ENCODE measurements at regions not wholly inside any gene's neighbourhood (a gene's known extent, or its start where the extent isn't known, plus 50 kb on each side); places are given as distances from the start of the nearest gene placed in this dataset.
"Not testable (repeated sequence)": the region's sequence is repeated elsewhere in the genome, so short reads cannot be mapped to it uniquely, and the experiment has no call there.

GRCh38 chr17:33574942-33575445, 281.9 kb upstream of the ASIC2 start:
- DNase-seq, result no peak

DNA sequence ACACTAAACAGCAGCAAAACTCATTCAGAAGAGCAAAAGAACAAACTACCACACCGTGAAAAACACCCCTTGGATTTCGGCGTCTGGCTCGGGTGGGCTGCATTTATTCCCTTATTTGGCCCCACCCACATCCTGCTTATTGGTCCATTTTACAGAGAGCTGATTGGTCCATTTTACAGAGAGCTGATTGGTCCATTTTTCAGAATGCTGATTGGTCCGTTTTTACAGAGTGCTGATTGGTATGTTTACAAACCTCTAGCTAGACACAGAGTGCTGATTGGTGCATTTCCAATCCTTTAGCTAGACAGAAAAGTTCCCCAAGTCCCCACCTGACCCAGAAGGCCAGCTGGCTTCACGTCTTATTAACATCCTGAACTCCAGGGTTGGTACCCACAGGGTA, 286.6 kb upstream of the ASIC2 start:
- not testable (repeated sequence) for DNase-seq

GRCh38 chr17:33580215-33580614, 287.1 kb upstream of the ASIC2 start:
- no peak for DNase-seq

- DNase-seq, result no peak
Observed at GRCh38 chr17:33582661-33583060, 289.6 kb upstream of the ASIC2 start.

- no peak for DNase-seq
Observed at GRCh38 chr17:33583518-33584417, 290.7 kb upstream of the ASIC2 start.

- no peak for DNase-seq
Observed at GRCh38 chr17:33593991-33594390, 300.9 kb upstream of the ASIC2 start.

- no peak for DNase-seq
Observed at GRCh38 chr17:33595828-33596227, 302.7 kb upstream of the ASIC2 start.

GRCh38 chr17:33596899-33597298, 303.8 kb upstream of the ASIC2 start:
- DNase-seq, result no peak

DNA sequence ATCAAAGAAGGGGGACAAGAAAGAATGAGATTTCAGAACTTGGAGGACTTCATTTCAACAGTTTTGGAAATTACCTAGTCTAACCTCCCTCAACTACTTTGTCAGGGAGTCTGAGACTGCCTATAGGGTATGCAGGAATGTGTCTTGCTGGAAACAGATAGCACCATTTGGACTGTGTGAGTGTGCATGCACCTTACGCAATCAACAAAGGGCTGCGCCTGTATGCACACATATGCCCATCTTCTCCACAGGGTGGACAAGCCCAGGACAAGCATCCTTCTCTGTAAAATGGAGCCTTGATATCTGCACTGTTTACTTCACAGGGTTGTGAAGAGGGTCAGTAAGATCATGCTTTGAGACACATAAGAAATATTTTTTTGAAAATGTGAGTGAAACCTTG, 305.7 kb upstream of the ASIC2 start:
- no peak for DNase-seq

DNA sequence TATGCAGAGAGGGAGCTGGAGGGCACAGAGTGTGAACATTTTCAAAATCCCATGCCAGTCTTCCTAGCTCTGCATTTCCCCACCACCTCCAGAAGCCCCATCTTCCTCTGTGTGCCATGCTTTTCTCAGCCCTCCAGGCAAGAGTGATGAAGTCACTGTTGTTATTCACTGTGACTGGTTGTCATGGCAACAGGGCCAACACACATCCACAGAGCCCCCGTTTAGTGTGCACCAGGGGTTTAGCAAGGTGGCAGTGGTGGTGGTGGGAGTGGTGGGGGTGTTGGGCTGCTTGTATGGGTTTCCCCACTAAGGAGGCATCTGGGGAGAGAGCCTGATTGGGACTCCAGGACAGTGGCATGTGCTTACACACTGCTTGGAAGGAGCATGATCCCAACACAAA, 309.9 kb upstream of the ASIC2 start:
- no peak for DNase-seq

GRCh38 chr17:33603789-33604188, 310.7 kb upstream of the ASIC2 start:
- no peak for DNase-seq

GRCh38 chr17:33611532-33611931, 318.4 kb upstream of the ASIC2 start:
- DNase-seq, result no peak

DNA sequence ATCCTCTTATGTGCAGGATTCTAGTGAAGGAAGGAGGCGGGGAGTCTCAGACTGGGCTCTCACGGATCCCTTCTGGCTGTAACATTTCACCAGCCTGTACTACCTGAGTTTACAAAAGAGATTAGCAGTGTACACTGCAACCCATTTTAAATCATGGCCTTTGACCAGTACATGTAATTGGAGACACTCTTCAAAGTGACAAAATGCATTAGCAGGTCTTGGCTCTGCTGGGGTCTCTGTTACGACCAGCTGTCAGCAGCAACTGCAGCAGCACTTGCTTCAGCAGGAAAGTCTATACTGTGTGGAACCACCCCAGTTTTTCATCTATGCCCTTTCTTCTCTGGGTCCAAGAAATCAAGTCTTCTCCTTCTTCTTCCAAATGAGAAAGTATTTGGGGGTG, 322.8 kb upstream of the ASIC2 start:
- DNase-seq, result no peak

GRCh38 chr17:33623841-33624240, 330.7 kb upstream of the ASIC2 start:
- DNase-seq, result no peak

DNA sequence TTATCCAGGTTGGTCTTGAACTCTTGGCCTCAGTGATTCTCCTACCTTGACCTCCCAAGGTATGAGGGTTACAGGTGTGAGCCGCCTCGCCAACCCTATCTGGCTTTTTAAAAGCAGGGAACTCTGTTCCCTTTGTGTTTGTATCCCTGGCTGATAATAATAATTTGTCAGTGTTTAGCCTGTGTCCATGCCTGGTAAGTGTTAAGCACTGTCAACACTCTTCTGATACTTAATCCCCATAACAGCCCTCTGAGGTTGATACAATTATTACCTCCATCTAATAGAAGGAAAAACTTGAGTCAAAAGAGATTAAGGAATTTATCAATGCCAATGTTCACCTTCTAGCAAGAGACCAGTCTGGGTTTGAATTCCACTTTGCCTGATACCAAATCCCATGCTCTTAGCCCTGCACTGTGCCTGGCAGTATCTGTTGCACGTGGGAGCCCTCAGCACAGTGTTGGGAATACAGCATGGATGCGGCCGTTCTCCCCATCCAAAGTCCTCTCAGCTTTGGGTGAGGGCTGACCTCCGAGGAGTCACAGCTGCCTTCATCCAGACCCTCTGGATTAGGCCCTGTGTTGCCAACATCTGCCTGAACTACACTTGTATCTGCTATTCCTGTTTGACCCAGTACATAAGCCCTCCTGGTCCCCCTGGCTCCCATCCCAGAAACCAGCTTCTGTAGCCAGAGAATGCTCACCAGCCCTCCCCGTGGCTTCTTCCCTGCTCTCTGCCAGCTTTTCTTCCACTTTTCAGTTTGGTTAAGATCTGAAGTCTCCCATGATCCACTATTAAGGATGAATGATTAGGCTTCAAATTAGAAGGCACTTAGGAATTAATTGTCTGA, 335.6 kb upstream of the ASIC2 start:
- no peak for DNase-seq

GRCh38 chr17:33633446-33633845, 340.4 kb upstream of the ASIC2 start:
- no peak for DNase-seq

DNA sequence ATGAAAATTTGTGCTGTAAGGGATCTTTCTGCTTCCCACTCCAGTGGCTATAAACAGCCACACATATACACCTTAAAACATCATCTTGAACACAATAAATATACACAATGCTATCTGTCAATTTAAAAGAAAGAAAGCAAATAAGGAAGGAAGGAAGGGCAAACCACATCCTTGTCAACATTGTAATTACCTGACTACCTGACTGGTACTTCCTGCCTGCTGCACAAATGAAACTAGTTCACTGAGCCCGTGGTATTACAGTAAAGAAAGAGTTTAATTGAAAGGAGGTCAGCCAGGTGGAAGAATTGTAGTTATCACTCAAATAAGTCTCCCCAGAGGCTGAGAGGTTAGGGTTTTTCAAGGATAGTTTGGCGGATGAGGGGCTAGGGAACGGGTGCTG, 344.4 kb upstream of the ASIC2 start:
- DNase-seq, result no peak

DNA sequence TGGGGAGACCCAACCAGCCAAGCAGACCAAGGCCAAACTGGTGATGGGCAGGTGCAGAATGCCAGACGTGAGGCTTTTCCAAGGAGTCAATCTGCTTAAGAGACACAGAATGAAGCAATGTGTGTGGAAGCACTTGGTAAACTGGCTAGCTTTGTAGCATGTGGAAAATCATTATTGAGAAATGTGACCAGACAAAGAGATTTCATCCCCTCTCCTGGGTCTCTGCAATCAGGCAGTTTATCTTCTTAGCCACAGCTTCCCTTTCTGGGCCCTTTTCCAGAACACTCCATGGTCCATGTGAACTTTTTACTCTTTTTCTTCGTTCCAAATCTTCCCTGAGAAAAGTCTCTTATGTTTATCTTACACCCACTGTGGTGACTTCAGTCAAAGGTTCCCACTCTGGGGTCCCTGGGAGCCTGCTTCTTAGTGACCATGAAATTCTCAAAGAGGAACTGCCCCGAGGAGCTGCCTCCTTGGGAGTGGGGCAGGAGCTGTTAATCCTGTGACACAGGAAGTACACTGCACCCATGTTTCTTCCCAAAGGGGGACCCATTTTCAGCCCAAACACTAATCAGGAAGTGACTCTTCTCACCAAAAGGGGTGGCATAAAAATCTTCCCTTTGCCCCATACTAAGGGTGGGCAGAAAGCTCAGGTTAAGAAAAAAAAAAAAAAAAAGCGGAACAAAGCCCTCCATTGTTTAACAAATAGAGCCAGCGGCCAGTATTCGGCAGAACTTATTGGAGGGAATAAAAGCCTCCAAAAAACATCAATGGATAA, 346.2 kb upstream of the ASIC2 start:
- no peak for DNase-seq

GRCh38 chr17:33640629-33641028, 347.5 kb upstream of the ASIC2 start:
- no peak for DNase-seq

- no peak for DNase-seq
Observed at GRCh38 chr17:33642002-33642401, 348.9 kb upstream of the ASIC2 start.

DNA sequence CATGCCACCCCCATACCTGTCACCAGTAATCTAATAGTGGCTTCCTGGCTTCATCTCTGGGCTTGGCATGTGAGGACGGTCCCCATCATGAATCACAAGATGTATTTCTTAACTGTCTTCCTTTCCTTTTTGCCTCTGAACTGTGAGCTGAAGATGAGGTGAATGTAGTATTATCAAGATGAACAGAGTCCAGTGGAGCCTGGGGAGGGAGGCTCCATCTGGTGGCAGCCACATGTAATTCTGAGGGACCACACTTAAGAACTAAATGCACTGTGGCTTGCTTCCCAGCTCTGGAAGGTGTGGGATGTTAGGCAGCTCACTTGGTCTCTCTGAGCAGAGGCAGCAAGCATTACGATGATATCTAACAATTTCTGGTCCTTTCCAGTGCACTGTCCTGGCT, 354.9 kb upstream of the ASIC2 start:
- DNase-seq, result no peak

DNA sequence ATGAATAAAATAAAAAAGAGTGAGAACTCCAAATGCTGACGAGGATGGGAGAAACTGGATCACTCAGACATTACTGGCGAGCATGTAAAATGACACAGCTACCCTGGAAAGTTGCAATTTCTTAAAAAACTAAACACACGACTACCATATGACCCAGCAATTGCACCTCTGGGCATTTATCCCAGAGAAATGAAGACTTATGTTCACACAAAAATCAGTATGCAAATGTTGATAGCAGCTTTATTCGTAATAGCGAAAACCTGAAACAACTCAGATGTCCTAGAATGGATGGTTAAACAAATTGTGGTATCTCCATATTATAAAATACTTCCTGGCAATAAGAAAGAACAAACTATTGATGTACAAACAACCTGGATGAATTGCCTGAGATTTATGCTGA, 357.2 kb upstream of the ASIC2 start:
- DNase-seq, result no peak

GRCh38 chr17:33651686-33652085, 358.6 kb upstream of the ASIC2 start:
- DNase-seq, result no peak
